HL-60 (cell line): ENCODE measurements at regions not wholly inside any gene's neighbourhood (a gene's known extent, or its start where the extent isn't known, plus 50 kb on each side); places are given as distances from the start of the nearest gene placed in this dataset.

Experiments used
- DNase-seq, 2 experiments: peaks; one replicate each; pipeline ENCODE4 v3.0.0-alpha.2; 2010 to 2020; ENCODE audit warnings: low read depth in 1 of 2, low spot score in 1 of 2
- H3K27ac ChIP-seq: fragments of 250-450 bp; sonication (Bioruptor Pico); replicated peaks from 2 replicates; pipeline ENCODE4 v1.5.1; 2020; ENCODE audit warnings: mild to moderate bottlenecking, moderate library complexity
- H3K27me3 ChIP-seq: fragments of 250-450 bp; sonication (Bioruptor Pico); 2 replicates; pipeline ENCODE4 v1.5.1; 2021; ENCODE audit warnings: mild to moderate bottlenecking, moderate library complexity; ENCODE audit not compliant: insufficient read depth, poor library complexity, severe bottlenecking
- H3K4me3 ChIP-seq: replicated peaks from 2 replicates; pipeline ENCODE4 v1.5.1; 2011; ENCODE audit warnings: mild to moderate bottlenecking, control low read depth, low read length; ENCODE audit not compliant: insufficient read depth
- CTCF ChIP-seq: IDR thresholded peaks from one replicate; pipeline ENCODE4 v1.5.1; 2011; ENCODE audit warnings: low read length, control low read depth, inconsistent platforms; ENCODE audit not compliant: insufficient read depth
- GABPA ChIP-seq: IDR thresholded peaks from 2 replicates; pipeline ENCODE4 v1.6.1; 2012; ENCODE audit warnings: low read depth
- POLR2AphosphoS5 ChIP-seq: IDR thresholded peaks from 2 replicates; pipeline ENCODE4 v1.6.1; 2012; ENCODE audit warnings: low read depth
- REST ChIP-seq: IDR thresholded peaks from 2 replicates; pipeline ENCODE4 v1.6.1; 2012; ENCODE audit warnings: low read depth; ENCODE audit not compliant: insufficient replicate concordance
- SPI1 ChIP-seq: IDR thresholded peaks from 2 replicates; pipeline ENCODE4 v1.6.1; 2012; ENCODE audit warnings: low read depth, mild to moderate bottlenecking, borderline replicate concordance

- DNase-seq = no peak
- no peak overlapping the region for H3K4me3 ChIP-seq
- no peak overlapping the region for H3K27ac ChIP-seq
- no peaks in the 10 kb centered on the region for H3K27me3 ChIP-seq
- TF ChIP-seq GABPA (no peak), CTCF (no peak), SPI1 (no peak)
These were observed 87.0 kb upstream of the ZNF462 start for GRCh38 chr9:106775960-106776359.

GRCh38 chr9:106779796-106780195 is 83.2 kb upstream of the ZNF462 start:
- Histone ChIP-seq H3K4me3 (no peak overlapping the region), H3K27ac (no peak overlapping the region), H3K27me3 (no peaks in the 10 kb centered on the region)
- no peak for TF ChIP-seq CTCF
- TF ChIP-seq GABPA = no peak
- TF ChIP-seq POLR2AphosphoS5 = no peak
- TF ChIP-seq SPI1 = peak; percentile 18; the same call in 1 of the 2 replicates
- no peak for TF ChIP-seq REST
- DNase-seq = peak in 1 of 2 experiments; percentile 14

GRCh38 chr9:106783121-106783520 is 79.8 kb upstream of the ZNF462 start:
- Histone ChIP-seq H3K27ac (no peak overlapping the region), H3K27me3 (peaks cover 2% of the 10 kb centered on the region), H3K4me3 (no peak overlapping the region)
- TF ChIP-seq REST = no peak
- TF ChIP-seq CTCF = no peak
- no peak for TF ChIP-seq SPI1
- TF ChIP-seq POLR2AphosphoS5 = no peak
- no peak for TF ChIP-seq GABPA
- DNase-seq = no peak

- Histone ChIP-seq H3K4me3 (no peak overlapping the region), H3K27ac (no peak overlapping the region), H3K27me3 (peaks cover 2% of the 10 kb centered on the region)
- DNase-seq = no peak
- no peak for TF ChIP-seq REST
- TF ChIP-seq CTCF = no peak
- no peak for TF ChIP-seq POLR2AphosphoS5
- TF ChIP-seq GABPA = no peak
- no peak for TF ChIP-seq SPI1
These were observed 78.9 kb upstream of the ZNF462 start for GRCh38 chr9:106784076-106784475.
